ENCODE measurements at regions not wholly inside any gene's neighbourhood (a gene's known extent, or its start where the extent isn't known, plus 50 kb on each side); places are given as distances from the start of the nearest gene placed in this dataset.

- Histone ChIP-seq H3K23me2 (ENCODE audit: insufficient read length, low read depth, low read length, poor library complexity, severe bottlenecking) (no peaks in the 10 kb centered on the region), H3K18ac (ENCODE audit: insufficient read length, low read depth, low read length) (no peak overlapping the region), H2AK5ac (ENCODE audit: insufficient read length, low read length) (no peak overlapping the region), H3K4me1 (ENCODE audit: insufficient read depth, low read length) (no peaks in the 10 kb centered on the region), H3K27me3 (ENCODE audit: insufficient read depth, low read length) (no peaks in the 10 kb centered on the region), H4K8ac (replicated peaks; ENCODE audit: insufficient read length, low read depth, low read length) (no peak overlapping the region), H3K56ac (ENCODE audit: insufficient read length, low read depth, low read length) (no peak overlapping the region), H2AFZ (ENCODE audit: low read length) (no peak overlapping the region), H2BK15ac (ENCODE audit: low read depth, low read length) (no peak overlapping the region), H3K79me2 (ENCODE audit: insufficient read depth, low read length) (no peaks in the 10 kb centered on the region), H2BK5ac (ENCODE audit: insufficient read length, low read length) (no peak overlapping the region), H2BK12ac (ENCODE audit: insufficient read length, low read depth, low read length) (no peak overlapping the region), H3K4ac (ENCODE audit: low read depth, low read length) (no peak overlapping the region), H3K14ac (ENCODE audit: insufficient read depth, low read length) (no peak overlapping the region), H3K27ac (ENCODE audit: insufficient read length, low read depth, low read length) (no peak overlapping the region), H3K9ac (ENCODE audit: extremely low read depth, insufficient read length, low read length) (no peak overlapping the region), H3K79me1 (ENCODE audit: insufficient read depth, low read depth, low read length, poor library complexity, severe bottlenecking) (no peaks in the 10 kb centered on the region), H4K20me1 (ENCODE audit: control insufficient read depth, insufficient read depth, insufficient read length) (no peaks in the 10 kb centered on the region), H3K23ac (ENCODE audit: insufficient read length, low read depth, low read length) (no peak overlapping the region), H3T11ph (ENCODE audit: low read length) (no peak overlapping the region), H3K4me2 (ENCODE audit: insufficient read depth, insufficient read length, low read length) (no peak overlapping the region), H2BK20ac (ENCODE audit: low read depth, low read length, poor library complexity, severe bottlenecking) (no peak overlapping the region), H3K9me3 (ENCODE audit: control insufficient read depth, low read depth, low read length) (peaks cover 5% of the 10 kb centered on the region), H4K91ac (ENCODE audit: insufficient read length, low read depth, low read length) (no peak overlapping the region), H4K5ac (ENCODE audit: insufficient read length, low read depth, low read length) (no peak overlapping the region), H2BK120ac (ENCODE audit: low read depth, low read length, poor library complexity, severe bottlenecking) (no peak overlapping the region)
- DNase-seq = no peak
- Mint-ChIP-seq H3K4me3 (no peak overlapping the region), H3K27ac (peak overlapping the region in 2 of 3 experiments; percentile 15 to 79; a peak in 3 of 7 replicates), H3K27me3 (ENCODE audit: low read depth) (no peaks in the 10 kb centered on the region), H3K9me3 (peaks cover 14 to 15% of the 10 kb centered on the region in 2 experiments), H3K4me1 (peaks cover 2 to 16% of the 10 kb centered on the region in 2 experiments; a peak in 3 of 4 replicates), H3K36me3 (ENCODE audit: insufficient read depth in 1 of 3, low read depth in 3 of 3) (peaks cover 3 to 18% (median 8%) of the 10 kb centered on the region in 3 experiments; a peak in 6 of 7 replicates)
- no peak for TF ChIP-seq CTCF (conservative IDR thresholded peaks at IDR 0.05)
- WGBS (ENCODE audit: extremely low coverage, insufficient read length, low lambda C conversion rate) = no CpG with 5 or more reads among the region's 2 CpGs
These were observed 665.5 kb downstream of the TLL1 start for GRCh38 chr4:166538491-166539005.
